Keratinocyte (primary cell): ENCODE measurements at regions not wholly inside any gene's neighbourhood (a gene's known extent, or its start where the extent isn't known, plus 50 kb on each side); places are given as distances from the start of the nearest gene placed in this dataset.

Source experiments
- DNase-seq: peaks from one replicate; pipeline ENCODE4 v3.0.0-alpha.2; 2011; ENCODE audit warnings: low read depth, missing footprints, low spot score
- FAIRE-seq: peaks from 2 replicates; lab custom pipeline; 2011; peaks lifted over from hg19 to GRCh38; lab: Jason Lieb, UNC
- H2AFZ ChIP-seq: 2 replicates; pipeline ENCODE4 v1.6.0; 2012; ENCODE audit warnings: low read length, control low read depth, inconsistent platforms; ENCODE audit not compliant: control insufficient read depth
- H3K27ac ChIP-seq: 2 replicates; pipeline ENCODE4 v1.5.1; 2011; ENCODE audit warnings: low read length; ENCODE audit not compliant: control insufficient read depth, insufficient read depth
- H3K27me3 ChIP-seq: 3 replicates; pipeline ENCODE4 v1.6.0; 2011; ENCODE audit warnings: low read length; ENCODE audit not compliant: control insufficient read depth, insufficient read depth; ENCODE audit errors: extremely low read depth
- H3K36me3 ChIP-seq, 2 experiments: 2 replicates in 1 of 2; 3 replicates in 1 of 2; pipeline ENCODE4 v1.5.1; 2011; ENCODE audit warnings: low read length in 2 of 2, mild to moderate bottlenecking in 1 of 2; ENCODE audit not compliant: control insufficient read depth in 2 of 2, insufficient read depth in 2 of 2; ENCODE audit errors: extremely low read depth in 1 of 2
- H3K4me1 ChIP-seq: 3 replicates; pipeline ENCODE4 v1.5.1; 2011; ENCODE audit warnings: low read length; ENCODE audit not compliant: control insufficient read depth, insufficient read depth; ENCODE audit errors: extremely low read depth
- H3K4me2 ChIP-seq: 3 replicates; pipeline ENCODE4 v1.6.0; 2011; ENCODE audit warnings: low read depth, low read length; ENCODE audit not compliant: control insufficient read depth, insufficient read depth; ENCODE audit errors: extremely low read depth
- H3K4me3 ChIP-seq, 3 experiments: fragments of 200-600 bp in 1 of 3; sonication (generic) in 1 of 3; 2 replicates in 2 of 3; 3 replicates in 1 of 3; pipeline ENCODE4 v1.5.1; 2011 to 2016; ENCODE audit warnings: low read length in 3 of 3, mild to moderate bottlenecking in 3 of 3, control low read depth in 2 of 3, inconsistent platforms in 1 of 3, low read depth in 1 of 3, mixed read lengths in 1 of 3, mixed run types in 1 of 3, moderate library complexity in 1 of 3; ENCODE audit not compliant: control insufficient read depth in 2 of 3, insufficient read depth in 2 of 3; ENCODE audit errors: extremely low read depth in 1 of 3
- H3K79me2 ChIP-seq: 2 replicates; pipeline ENCODE4 v1.6.0; 2012; ENCODE audit warnings: low read length; ENCODE audit not compliant: control insufficient read depth, insufficient read depth
- H3K9ac ChIP-seq: 3 replicates; pipeline ENCODE4 v1.6.0; 2011; ENCODE audit warnings: low read length; ENCODE audit not compliant: control insufficient read depth, insufficient read depth; ENCODE audit errors: extremely low read depth
- H3K9me1 ChIP-seq: 3 replicates; pipeline ENCODE4 v1.6.0; 2011; ENCODE audit warnings: low read length; ENCODE audit not compliant: control insufficient read depth, insufficient read depth; ENCODE audit errors: extremely low read depth
- H3K9me3 ChIP-seq: 2 replicates; pipeline ENCODE4 v1.5.1; 2012; ENCODE audit warnings: low read depth, low read length; ENCODE audit not compliant: control insufficient read depth
- H4K20me1 ChIP-seq: 3 replicates; pipeline ENCODE4 v1.6.0; 2011; ENCODE audit warnings: low read length; ENCODE audit not compliant: control insufficient read depth, insufficient read depth; ENCODE audit errors: extremely low read depth
- CTCF ChIP-seq, 3 experiments: IDR thresholded peaks in 1 of 3; conservative IDR thresholded peaks in 1 of 3; optimal IDR thresholded peaks in 1 of 3; 2 replicates in 2 of 3; 3 replicates in 1 of 3; pipeline versions ENCODE3 to v1.5.1; 2011; ENCODE audit warnings: low read length in 3 of 3, mild to moderate bottlenecking in 3 of 3, moderate library complexity in 2 of 3, control low read depth in 1 of 3, inconsistent platforms in 1 of 3; ENCODE audit not compliant: insufficient read depth in 2 of 3; ENCODE audit errors: extremely low read depth in 1 of 3
- EZH2 ChIP-seq: IDR thresholded peaks from one replicate; pipeline ENCODE4 v1.6.1; 2012; ENCODE audit warnings: inconsistent platforms, mild to moderate bottlenecking, low read length, moderate library complexity
- dilution Hi-C: fragments of 300-500 bp; cut with MboI; formaldehyde crosslinking; loops from one replicate; pipeline ENCODE4 v1.7.0; 2020; ENCODE audit warnings: low sequenced_read_pairs; ENCODE audit not compliant: extremely low pct_ligation_motif_present

- no peak for FAIRE-seq
- Histone ChIP-seq H3K4me3 (no peak overlapping the region), H4K20me1 (no peaks in the 10 kb centered on the region), H3K9me3 (no peaks in the 10 kb centered on the region), H3K27ac (no peak overlapping the region), H3K27me3 (no peaks in the 10 kb centered on the region), H3K79me2 (no peaks in the 10 kb centered on the region), H2AFZ (no peak overlapping the region), H3K9me1 (no peaks in the 10 kb centered on the region), H3K9ac (no peak overlapping the region), H3K4me1 (no peaks in the 10 kb centered on the region), H3K36me3 (no peaks in the 10 kb centered on the region), H3K4me2 (no peak overlapping the region)
- TF ChIP-seq EZH2: no peak
- TF ChIP-seq CTCF (optimal IDR thresholded peaks at IDR 0.05 in 1 of 3, IDR thresholded peaks at IDR 0.05 in 1 of 3, conservative IDR thresholded peaks at IDR 0.05 in 1 of 3; ENCODE audit: extremely low read depth in 1 of 3, insufficient read depth in 2 of 3, low read length in 3 of 3): no peak
- dilution Hi-C loops: no loop called here
- DNase-seq: no peak
Measured at GRCh38 chr10:109592391-109592790, 330.9 kb downstream of the XPNPEP1 start.

- H3K9me1 ChIP-seq: no peaks in the 10 kb centered on the region
- H3K4me2 ChIP-seq: no peak overlapping the region
- H3K4me3 ChIP-seq: no peak overlapping the region
- H4K20me1 ChIP-seq: no peaks in the 10 kb centered on the region
- TF ChIP-seq CTCF (optimal IDR thresholded peaks at IDR 0.05 in 1 of 3, IDR thresholded peaks at IDR 0.05 in 1 of 3, conservative IDR thresholded peaks at IDR 0.05 in 1 of 3; ENCODE audit: extremely low read depth in 1 of 3, insufficient read depth in 2 of 3, low read length in 3 of 3): no peak
- TF ChIP-seq EZH2: no peak
- H3K36me3 ChIP-seq: no peaks in the 10 kb centered on the region
- no peak overlapping the region for H3K9ac ChIP-seq
- H3K27me3 ChIP-seq: no peaks in the 10 kb centered on the region
- no peak overlapping the region for H2AFZ ChIP-seq
- no peak overlapping the region for H3K27ac ChIP-seq
- DNase-seq: no peak
- no peak for FAIRE-seq
- no peaks in the 10 kb centered on the region for H3K79me2 ChIP-seq
- no peaks in the 10 kb centered on the region for H3K4me1 ChIP-seq
- dilution Hi-C loops: no loop called here
- H3K9me3 ChIP-seq: no peaks in the 10 kb centered on the region
Measured at GRCh38 chr10:109591601-109592000, 331.7 kb downstream of the XPNPEP1 start.
